HCT116 (cell line): ENCODE measurements at regions not wholly inside any gene's neighbourhood (a gene's known extent, or its start where the extent isn't known, plus 50 kb on each side); places are given as distances from the start of the nearest gene placed in this dataset.
"Not testable (repeated sequence)": the region's sequence is repeated elsewhere in the genome, so short reads cannot be mapped to it uniquely, and the experiment has no call there.

ENCODE experiments used
- CBX3 ChIP-seq: IDR thresholded peaks from 2 replicates; pipeline ENCODE4 v1.6.1; 2012; ENCODE audit warnings: low read depth
- CTCF ChIP-seq, 3 experiments: fragments of 200-600 bp in 1 of 3; sonication (generic) in 1 of 3; IDR thresholded peaks in 2 of 3; conservative IDR thresholded peaks in 1 of 3; 2 replicates each; pipeline ENCODE4 v1.5.1; 2012 to 2017; ENCODE audit warnings: low read depth in 2 of 3, low read length in 2 of 3, antibody characterized with exemption in 1 of 3, borderline replicate concordance in 1 of 3, control low read depth in 1 of 3, mild to moderate bottlenecking in 1 of 3, mixed read lengths in 1 of 3, mixed run types in 1 of 3, moderate library complexity in 1 of 3; ENCODE audit not compliant: insufficient read depth in 1 of 3
- EGR1 ChIP-seq: IDR thresholded peaks from 2 replicates; pipeline ENCODE4 v1.6.1; 2012; ENCODE audit warnings: low read depth
- EZH2 ChIP-seq: fragments of 200-600 bp; sonication (generic); IDR thresholded peaks from 2 replicates; pipeline ENCODE4 v1.6.1; 2017; ENCODE audit warnings: antibody characterized with exemption, mixed run types
- EZH2phosphoT487 ChIP-seq: fragments of 200-600 bp; IDR thresholded peaks from 2 replicates; pipeline ENCODE4 v1.6.1; 2018; ENCODE audit warnings: antibody characterized with exemption, borderline replicate concordance
- POLR2A ChIP-seq: IDR thresholded peaks from 2 replicates; pipeline ENCODE4 v1.7.0; 2011; ENCODE audit warnings: borderline replicate concordance; ENCODE audit not compliant: insufficient read depth, insufficient read length; ENCODE audit errors: extremely low read depth
- POLR2AphosphoS5 ChIP-seq: IDR thresholded peaks from 2 replicates; pipeline ENCODE4 v1.6.1; 2011; ENCODE audit warnings: mild to moderate bottlenecking, low read depth, low read length, moderate library complexity
- REST ChIP-seq: IDR thresholded peaks from 2 replicates; pipeline ENCODE4 v1.6.1; 2012; ENCODE audit warnings: low read depth
- SIN3A ChIP-seq: IDR thresholded peaks from 2 replicates; pipeline ENCODE4 v1.6.1; 2012; ENCODE audit warnings: low read depth
- SP1 ChIP-seq: IDR thresholded peaks from 2 replicates; pipeline ENCODE4 v1.6.1; 2012; ENCODE audit warnings: low read depth
- SRF ChIP-seq: IDR thresholded peaks from 2 replicates; pipeline ENCODE4 v1.6.1; 2012; ENCODE audit warnings: low read depth
- YY1 ChIP-seq: IDR thresholded peaks from 2 replicates; pipeline ENCODE4 v1.6.1; 2011; ENCODE audit warnings: low read length, low read depth, moderate library complexity, mild to moderate bottlenecking; ENCODE audit not compliant: insufficient replicate concordance; ENCODE audit errors: extremely low read depth
- TF ChIP-seq, protein P1 (sequence below): IDR thresholded peaks from 2 replicates; pipeline ENCODE4 v1.6.1; 2011; ENCODE audit warnings: mild to moderate bottlenecking, low read length, moderate library complexity; ENCODE audit not compliant: insufficient replicate concordance; ENCODE audit errors: extremely low read depth

DNA sequence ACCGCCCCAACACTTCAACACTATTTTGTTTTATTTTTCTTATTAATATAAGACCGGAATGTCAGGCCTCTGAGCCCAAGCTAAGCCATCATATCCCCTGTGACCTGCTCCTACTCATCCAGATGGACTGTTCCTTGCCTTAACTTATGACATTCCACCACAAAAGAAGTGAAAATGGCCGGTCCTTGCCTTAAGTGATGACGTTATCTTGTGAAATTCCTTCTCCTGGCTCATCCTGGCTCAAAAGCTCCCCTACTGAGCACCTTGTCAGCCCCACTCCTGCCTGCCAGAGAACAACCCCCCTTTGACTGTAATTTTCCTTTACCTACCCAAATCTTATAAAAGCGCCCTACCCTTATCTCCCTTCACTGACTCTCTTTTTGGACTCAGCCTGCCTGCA is 1196.5 kb upstream of the FAM98A start:
- not testable (repeated sequence) for TF ChIP-seq CTCF (IDR thresholded peaks at IDR 0.05 in 2 of 3, conservative IDR thresholded peaks at IDR 0.05 in 1 of 3; ENCODE audit: borderline replicate concordance in 1 of 3, insufficient read depth in 1 of 3, low read depth in 2 of 3, low read length in 2 of 3); SIN3A; EZH2; POLR2A; REST; EZH2phosphoT487; EGR1; YY1; SRF; CBX3; POLR2AphosphoS5; SP1
- TF ChIP-seq, protein P1, sequence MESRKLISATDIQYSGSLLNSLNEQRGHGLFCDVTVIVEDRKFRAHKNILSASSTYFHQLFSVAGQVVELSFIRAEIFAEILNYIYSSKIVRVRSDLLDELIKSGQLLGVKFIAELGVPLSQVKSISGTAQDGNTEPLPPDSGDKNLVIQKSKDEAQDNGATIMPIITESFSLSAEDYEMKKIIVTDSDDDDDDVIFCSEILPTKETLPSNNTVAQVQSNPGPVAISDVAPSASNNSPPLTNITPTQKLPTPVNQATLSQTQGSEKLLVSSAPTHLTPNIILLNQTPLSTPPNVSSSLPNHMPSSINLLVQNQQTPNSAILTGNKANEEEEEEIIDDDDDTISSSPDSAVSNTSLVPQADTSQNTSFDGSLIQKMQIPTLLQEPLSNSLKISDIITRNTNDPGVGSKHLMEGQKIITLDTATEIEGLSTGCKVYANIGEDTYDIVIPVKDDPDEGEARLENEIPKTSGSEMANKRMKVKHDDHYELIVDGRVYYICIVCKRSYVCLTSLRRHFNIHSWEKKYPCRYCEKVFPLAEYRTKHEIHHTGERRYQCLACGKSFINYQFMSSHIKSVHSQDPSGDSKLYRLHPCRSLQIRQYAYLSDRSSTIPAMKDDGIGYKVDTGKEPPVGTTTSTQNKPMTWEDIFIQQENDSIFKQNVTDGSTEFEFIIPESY: not testable (repeated sequence)
